Pancreas (tissue), 10 donors: ENCODE measurements at regions not wholly inside any gene's neighbourhood (a gene's known extent, or its start where the extent isn't known, plus 50 kb on each side); places are given as distances from the start of the nearest gene placed in this dataset.

Source experiments
- ATAC-seq, 4 donors: fragments of 200-7000 bp; cut with Tn5 transposase; one replicate each; pipeline versions ENCODE4 v1.8.0 to v1.9.1; 2020; ENCODE audit warnings: mild to moderate bottlenecking in 4 of 4, moderate library complexity in 4 of 4
- DNase-seq, 6 donors: peaks; one replicate each; pipeline ENCODE4 v3.0.0-alpha.2; 2020
- FAIRE-seq: peaks from 2 replicates; lab custom pipeline; 2012; peaks lifted over from hg19 to GRCh38; lab: Jason Lieb, UNC
- H3K27ac ChIP-seq, 4 donors: fragments of 200-600 bp; sonication (generic); 1 replicate in 3 of 4; 2 replicates in 1 of 4; pipeline versions ENCODE4 v1.5.0 to v1.8.0; 2020
- H3K27me3 ChIP-seq, 4 donors: fragments of 200-600 bp; one replicate each; pipeline ENCODE4 v1.8.0; 2021
- H3K36me3 ChIP-seq, 3 donors: fragments of 200-600 bp; sonication (generic) in 1 of 3; one replicate each; pipeline versions ENCODE4 v1.5.0 to v1.8.0; 2020 to 2021
- H3K4me1 ChIP-seq, 3 donors: fragments of 200-600 bp; one replicate each; pipeline ENCODE4 v1.8.0; 2021
- H3K4me3 ChIP-seq, 4 donors: fragments of 200-600 bp; sonication (generic) in 2 of 4; one replicate each; pipeline versions ENCODE4 v1.5.0 to v1.8.0; 2020 to 2021
- H3K9me3 ChIP-seq, 4 donors: fragments of 200-600 bp; one replicate each; pipeline ENCODE4 v1.8.0; 2021
- WGBS, 2 donors: extraction: QIAGEN DNeasy Blood & Tissue Kit; methylation state at CpG; one replicate each; pipeline ENCODE4 v1.1.7; 2013; 5-methylcytosine and 5-hydroxymethylcytosine counted together
- intact Hi-C, 3 donors: fragments of 100-400 bp; cut with DNase I; formaldehyde crosslinking; loops; one replicate each; pipeline versions ENCODE4 v1.11.1 to v1.14.2; 2022
- TF ChIP-seq, protein P1 (sequence below), 4 donors: fragments of 200-600 bp; sonication (generic) in 3 of 4; IDR thresholded peaks; one replicate each; pipeline versions ENCODE4 v1.5.0 to v1.8.0; 2021; ENCODE audit warnings: antibody characterized with exemption in 4 of 4
- donor health status: healthy with polysubstance abuse.
- donor health status: DM: no; HTN: no; CAD: no; lungs with moderate emphysema.
- donor health status: DM: no; HTN: no; CAD: no.
- donor health status: control.
- donor health status: control.
- donor health status: Bipolar disorder and iron deficiency.
- donor health status: DM: yes; HTN: yes; CAD: no.
- donor health status: DM: no; HTN: no; CAD: no.
- donor health status: DM: no; HTN: no; CAD: no.
- donor health status: DM: yes; HTN: yes; CAD: no.

DNA sequence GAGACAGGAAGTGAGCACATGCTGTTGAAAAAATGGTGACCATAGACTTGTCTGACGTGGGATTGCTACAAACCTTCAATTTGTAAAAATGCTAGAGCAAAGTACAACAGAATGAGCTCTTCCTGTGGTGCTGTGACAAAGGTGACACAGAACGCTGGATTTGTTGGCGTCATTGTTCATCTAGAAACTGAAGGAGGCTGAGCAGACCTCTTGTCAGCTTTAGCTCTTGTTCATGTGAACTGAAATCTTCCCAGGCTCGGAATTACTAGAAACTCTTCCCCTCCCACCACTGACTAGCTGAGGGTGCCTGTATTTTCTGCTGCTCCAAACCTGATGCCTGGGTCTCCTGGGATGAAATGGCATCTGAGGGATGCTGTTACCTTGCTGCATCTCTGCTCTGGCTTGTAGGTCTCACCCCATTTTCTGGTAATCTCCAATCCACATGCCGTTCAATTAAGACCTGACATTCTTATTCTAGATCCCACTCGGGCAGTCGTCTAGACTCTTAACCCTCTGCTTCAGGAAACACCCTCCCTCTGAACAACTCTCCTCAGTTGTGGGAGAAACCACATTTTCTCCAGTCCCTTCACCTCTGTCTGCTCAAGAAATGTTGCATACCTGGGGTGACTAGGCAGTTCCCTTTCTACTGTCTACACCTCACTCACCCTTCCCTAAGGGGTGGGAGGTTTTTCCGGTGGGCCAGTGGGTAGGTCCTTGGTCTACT lies 349.3 kb downstream of the CXCL12 start:
- DNase-seq: no peak
- Histone ChIP-seq H3K27ac (no peak overlapping the region), H3K9me3 (no peaks in the 10 kb centered on the region), H3K36me3 (no peaks in the 10 kb centered on the region), H3K4me1 (peaks cover 4 to 13% (median 6%) of the 10 kb centered on the region in 3 donors), H3K4me3 (no peak overlapping the region), H3K27me3 (no peaks in the 10 kb centered on the region)
- ATAC-seq: no peak
- WGBS, 2 donors: 82 to 85% methylated on average over 8 of the region's 8 CpGs
- FAIRE-seq: no peak
- intact Hi-C loops: no loop called here
- TF ChIP-seq, protein P1, sequence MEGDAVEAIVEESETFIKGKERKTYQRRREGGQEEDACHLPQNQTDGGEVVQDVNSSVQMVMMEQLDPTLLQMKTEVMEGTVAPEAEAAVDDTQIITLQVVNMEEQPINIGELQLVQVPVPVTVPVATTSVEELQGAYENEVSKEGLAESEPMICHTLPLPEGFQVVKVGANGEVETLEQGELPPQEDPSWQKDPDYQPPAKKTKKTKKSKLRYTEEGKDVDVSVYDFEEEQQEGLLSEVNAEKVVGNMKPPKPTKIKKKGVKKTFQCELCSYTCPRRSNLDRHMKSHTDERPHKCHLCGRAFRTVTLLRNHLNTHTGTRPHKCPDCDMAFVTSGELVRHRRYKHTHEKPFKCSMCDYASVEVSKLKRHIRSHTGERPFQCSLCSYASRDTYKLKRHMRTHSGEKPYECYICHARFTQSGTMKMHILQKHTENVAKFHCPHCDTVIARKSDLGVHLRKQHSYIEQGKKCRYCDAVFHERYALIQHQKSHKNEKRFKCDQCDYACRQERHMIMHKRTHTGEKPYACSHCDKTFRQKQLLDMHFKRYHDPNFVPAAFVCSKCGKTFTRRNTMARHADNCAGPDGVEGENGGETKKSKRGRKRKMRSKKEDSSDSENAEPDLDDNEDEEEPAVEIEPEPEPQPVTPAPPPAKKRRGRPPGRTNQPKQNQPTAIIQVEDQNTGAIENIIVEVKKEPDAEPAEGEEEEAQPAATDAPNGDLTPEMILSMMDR (IDR thresholded peaks at IDR 0.05): no peak

DNA sequence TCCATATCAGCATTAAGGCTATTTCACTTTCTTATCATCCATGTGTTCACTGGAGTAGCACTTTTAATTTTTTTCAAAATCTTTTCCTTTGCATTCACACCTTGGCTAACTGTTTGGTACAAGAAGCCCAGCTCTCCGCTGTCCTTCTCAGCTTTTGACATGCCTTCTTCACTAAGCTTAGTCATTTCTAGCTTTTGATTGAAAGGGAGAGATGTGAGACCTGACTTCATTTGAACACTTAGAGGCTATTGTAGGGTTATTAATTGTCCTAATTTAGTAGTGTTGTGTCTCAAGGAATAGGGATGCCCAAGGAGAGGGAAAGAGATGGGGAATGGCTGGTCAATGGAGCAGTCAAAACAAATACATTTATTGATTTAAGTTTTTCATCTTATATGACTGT lies 350.0 kb downstream of the CXCL12 start:
- Histone ChIP-seq H3K36me3 (no peaks in the 10 kb centered on the region), H3K27ac (no peak overlapping the region), H3K4me3 (no peak overlapping the region), H3K4me1 (peaks cover 4 to 13% (median 6%) of the 10 kb centered on the region in 3 donors), H3K9me3 (no peaks in the 10 kb centered on the region), H3K27me3 (no peaks in the 10 kb centered on the region)
- intact Hi-C loops: no loop called here
- DNase-seq: no peak
- no peak for FAIRE-seq
- TF ChIP-seq, protein P1 (IDR thresholded peaks at IDR 0.05): no peak
- ATAC-seq: no peak
- 96 to 100% methylated on average over 1 of the region's 1 CpG for WGBS, 2 donors

DNA sequence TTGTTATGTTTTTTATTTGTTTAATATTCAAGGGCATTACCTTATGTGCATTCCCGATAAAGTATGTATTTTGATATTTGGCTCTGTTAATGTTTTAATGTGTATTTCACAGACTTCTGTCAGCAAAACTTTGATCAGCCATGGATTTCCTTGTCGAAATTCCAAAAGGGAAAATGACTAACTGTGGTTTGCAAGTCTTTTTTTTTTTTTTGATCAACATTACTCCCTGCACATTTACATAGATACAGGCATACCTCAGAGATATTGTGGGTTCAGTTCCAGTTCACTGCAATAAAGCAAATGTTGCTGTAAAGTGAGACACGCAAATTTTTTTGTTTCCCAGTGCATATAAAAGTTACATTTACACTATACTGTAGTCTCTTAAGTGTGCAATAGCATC lies 351.9 kb downstream of the CXCL12 start:
- intact Hi-C loops: no loop called here
- Histone ChIP-seq H3K4me1 (peaks cover 0 to 13% (median 6%) of the 10 kb centered on the region in 3 donors), H3K4me3 (no peak overlapping the region), H3K27me3 (no peaks in the 10 kb centered on the region), H3K9me3 (no peaks in the 10 kb centered on the region), H3K36me3 (no peaks in the 10 kb centered on the region), H3K27ac (peak overlapping the region in 2 of 4 donors; percentile 48 to 51)
- no peak for FAIRE-seq
- DNase-seq: no peak
- TF ChIP-seq, protein P1 (IDR thresholded peaks at IDR 0.05): no peak
- WGBS, 2 donors: 22 to 27% methylated on average over 3 of the region's 3 CpGs
- peak; percentile 58 to 74 (median 64) for ATAC-seq

DNA sequence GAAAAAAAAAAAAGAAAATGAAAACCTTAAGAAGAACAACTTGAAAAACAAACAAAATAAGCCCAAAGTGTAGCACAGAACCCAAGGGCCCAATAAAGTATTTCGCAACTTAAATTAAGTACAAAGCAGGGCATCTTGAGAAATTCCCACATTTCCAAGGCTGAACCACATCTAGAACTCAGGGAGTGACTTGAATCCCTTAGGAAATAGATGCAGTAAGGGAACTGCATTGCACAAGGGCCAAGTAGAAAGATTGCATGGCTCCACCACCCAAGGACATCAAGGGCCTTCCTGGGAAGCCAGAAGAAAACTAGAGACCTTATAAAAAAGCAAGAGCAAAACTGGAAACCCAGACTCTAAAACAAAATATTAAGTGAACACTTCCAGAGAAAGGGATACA lies 352.7 kb downstream of the CXCL12 start:
- Histone ChIP-seq H3K36me3 (no peaks in the 10 kb centered on the region), H3K27ac (peak overlapping the region in 2 of 4 donors; percentile 48 to 51), H3K4me3 (no peak overlapping the region), H3K4me1 (peaks cover 0 to 13% (median 6%) of the 10 kb centered on the region in 3 donors), H3K27me3 (no peaks in the 10 kb centered on the region), H3K9me3 (no peaks in the 10 kb centered on the region)
- FAIRE-seq (no peak), ATAC-seq (peak in 2 of 4 donors; percentile 6 to 39), DNase-seq (no peak)
- TF ChIP-seq, protein P1 (IDR thresholded peaks at IDR 0.05): no peak
- intact Hi-C loops: no loop called here
- 96 to 97% methylated on average over 1 of the region's 1 CpG for WGBS, 2 donors

DNA sequence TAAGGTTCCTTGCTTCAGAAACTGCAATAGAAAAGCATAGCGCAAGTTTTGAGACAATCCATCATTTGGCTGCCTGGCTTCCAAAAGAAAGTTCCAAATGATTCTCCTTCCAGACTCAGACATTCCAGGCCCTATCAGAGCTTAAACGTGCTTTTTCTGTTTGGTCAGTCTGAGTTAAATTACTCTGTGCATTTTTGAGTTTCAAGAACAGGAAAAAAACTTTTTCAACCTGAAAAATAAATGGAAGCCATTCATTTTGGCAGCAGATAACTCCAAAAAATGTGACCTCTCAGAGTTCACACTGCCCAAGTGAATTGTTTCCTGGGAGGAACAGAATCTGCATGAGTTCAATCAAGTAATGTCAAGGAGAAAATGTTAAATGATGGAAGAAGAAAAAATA lies 354.2 kb downstream of the CXCL12 start:
- no peak for ATAC-seq
- no peak for DNase-seq
- TF ChIP-seq, protein P1 (IDR thresholded peaks at IDR 0.05): no peak
- no peaks in the 10 kb centered on the region for H3K9me3 ChIP-seq
- no peaks in the 10 kb centered on the region for H3K36me3 ChIP-seq
- no peak overlapping the region for H3K4me3 ChIP-seq
- no peak overlapping the region for H3K27ac ChIP-seq
- intact Hi-C loops: no loop called here
- no peak for FAIRE-seq
- H3K4me1 ChIP-seq: peaks cover 0 to 13% (median 6%) of the 10 kb centered on the region in 3 donors
- 53 to 56% methylated on average over 2 of the region's 2 CpGs for WGBS, 2 donors
- no peaks in the 10 kb centered on the region for H3K27me3 ChIP-seq
